Stimulated activated CD4-positive, alpha-beta T cell treated with anti-CD3 and anti-CD28 coated beads, TNF-alpha, amount 100 ng/mL, for 48 hours (primary cell): ENCODE measurements at regions not wholly inside any gene's neighbourhood (a gene's known extent, or its start where the extent isn't known, plus 50 kb on each side); places are given as distances from the start of the nearest gene placed in this dataset.
"Not testable (repeated sequence)": the region's sequence is repeated elsewhere in the genome, so short reads cannot be mapped to it uniquely, and the experiment has no call there.

Source experiments
- DNase-seq, 3 donors: peaks; one replicate each; pipeline ENCODE4 v3.0.0-alpha.2; 2020; ENCODE audit warnings: low read depth in 3 of 3

DNA sequence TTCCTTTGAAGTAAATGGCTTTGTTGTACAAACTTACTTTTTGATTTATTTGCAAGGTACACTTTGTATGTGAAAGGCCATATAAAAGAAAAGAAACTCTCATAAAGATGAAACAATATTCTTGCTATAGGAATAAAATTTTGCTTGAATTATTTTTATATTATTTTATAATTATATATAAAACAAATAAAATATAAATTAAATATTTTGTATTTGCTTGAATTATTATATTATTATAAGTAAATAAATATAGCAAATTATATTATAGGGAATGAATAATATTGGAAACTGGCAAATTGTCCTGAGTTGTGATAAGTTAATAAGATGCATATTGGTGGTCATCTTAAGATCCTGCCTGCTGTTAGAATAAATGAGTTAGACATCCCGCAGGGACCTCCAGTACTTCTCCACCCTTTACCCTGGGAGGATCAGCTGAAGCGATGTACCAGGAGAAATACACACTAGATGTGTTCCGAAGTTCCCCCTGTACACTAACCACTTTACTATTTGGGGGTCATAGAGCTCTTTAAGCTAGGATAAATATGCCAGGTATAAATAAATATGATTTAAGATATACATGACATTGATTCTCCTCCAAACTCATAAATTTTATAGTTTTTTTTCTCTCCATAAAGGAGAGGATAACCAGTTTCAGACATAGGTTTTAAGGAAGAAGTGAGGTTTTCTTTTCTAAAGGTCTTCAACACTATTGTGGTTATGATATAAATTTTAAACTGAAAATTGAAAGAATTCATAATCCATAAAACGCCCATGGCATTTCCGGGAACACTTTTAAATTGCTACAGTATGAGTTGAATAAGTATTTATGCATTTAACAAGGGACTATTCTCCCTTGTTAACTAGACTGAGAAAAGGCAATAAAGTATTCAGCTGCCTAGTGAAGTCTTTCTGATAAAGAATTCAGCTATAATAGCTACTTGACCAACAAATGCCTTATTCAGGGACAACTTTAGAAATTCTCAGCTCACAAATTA, 486.3 kb upstream of the MARCKS start:
- DNase-seq = no peak

GRCh38 chr6:113375466-113375865, 481.7 kb upstream of the MARCKS start:
- not testable (repeated sequence) for DNase-seq

DNA sequence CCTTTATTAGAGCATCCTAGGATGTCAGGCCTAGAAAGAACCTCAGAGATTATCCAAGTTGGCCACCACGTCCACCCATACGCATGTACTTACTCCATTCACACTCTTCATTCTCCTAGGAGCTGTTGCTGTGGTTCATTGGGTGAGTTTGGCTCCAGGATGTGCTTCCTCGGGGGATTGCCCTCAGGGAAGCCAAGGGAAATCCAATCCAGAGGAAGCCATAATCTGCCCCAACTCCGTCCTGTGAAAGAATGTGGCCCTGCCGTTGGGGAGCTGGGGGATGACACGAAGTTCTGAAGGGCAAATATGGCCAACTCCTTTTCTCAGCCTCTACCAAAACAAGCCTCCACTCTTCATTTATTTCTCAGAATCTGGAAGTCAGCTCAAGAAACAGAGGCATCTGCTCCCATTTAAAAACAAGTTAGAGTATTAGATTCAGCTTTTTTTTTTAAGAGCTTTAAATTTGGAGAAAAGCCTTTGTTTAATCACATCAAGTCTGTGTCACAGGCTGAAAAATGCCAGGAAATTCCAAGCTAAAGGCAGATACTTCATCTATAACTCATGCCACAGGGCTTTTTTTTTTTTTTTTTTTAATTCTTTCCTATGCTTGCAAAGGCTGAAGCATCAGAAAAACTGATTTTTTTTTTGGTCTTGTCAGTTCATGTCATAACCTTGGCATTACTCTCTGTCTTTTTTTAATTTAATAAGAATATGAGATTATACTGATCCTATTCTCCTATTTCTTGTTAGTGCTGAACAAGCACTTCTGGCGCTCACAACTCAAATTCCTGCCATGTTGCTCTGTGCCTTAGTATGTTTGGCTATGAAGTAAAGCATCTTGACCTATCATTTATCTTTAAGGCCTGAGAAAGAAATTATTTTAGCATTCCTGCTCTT, 480.9 kb upstream of the MARCKS start:
- DNase-seq = no peak

DNA sequence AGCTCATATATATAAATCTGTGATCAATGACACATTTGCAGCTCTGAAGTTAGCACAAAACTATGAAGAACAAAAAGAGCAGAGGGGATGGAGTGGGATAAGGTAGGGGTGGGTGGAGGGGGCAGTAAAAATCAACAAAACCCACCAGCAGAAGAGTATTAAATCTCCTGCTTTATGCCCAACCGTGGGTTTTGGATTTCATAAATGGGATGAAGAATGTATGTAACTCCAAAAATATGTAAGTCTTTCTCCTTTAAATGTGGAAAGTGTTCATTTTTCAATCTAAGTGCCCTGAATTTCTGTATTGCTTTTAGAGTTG, 480.3 kb upstream of the MARCKS start:
- DNase-seq = no peak

- no peak for DNase-seq
Observed at GRCh38 chr6:113377362-113377942, 479.7 kb upstream of the MARCKS start.

DNA sequence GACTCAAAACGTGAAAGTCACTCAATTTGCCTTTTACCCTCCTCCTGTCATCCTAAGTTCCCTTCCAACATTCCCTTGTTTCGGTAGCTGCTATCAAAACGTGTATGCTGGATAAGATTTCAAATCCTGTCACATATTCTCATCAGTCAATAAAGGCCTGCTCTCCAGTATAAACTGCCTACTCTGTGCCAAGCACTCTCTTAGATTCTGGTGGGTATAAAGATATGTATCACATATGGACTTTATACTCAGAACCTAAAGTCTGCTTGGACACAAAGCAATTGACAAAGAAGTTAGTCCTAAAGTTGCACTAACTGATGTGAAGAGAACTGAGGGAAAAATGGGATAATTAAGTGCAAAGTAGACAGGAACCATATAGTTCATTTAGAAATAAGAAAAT, 476.6 kb upstream of the MARCKS start:
- DNase-seq = no peak

DNA sequence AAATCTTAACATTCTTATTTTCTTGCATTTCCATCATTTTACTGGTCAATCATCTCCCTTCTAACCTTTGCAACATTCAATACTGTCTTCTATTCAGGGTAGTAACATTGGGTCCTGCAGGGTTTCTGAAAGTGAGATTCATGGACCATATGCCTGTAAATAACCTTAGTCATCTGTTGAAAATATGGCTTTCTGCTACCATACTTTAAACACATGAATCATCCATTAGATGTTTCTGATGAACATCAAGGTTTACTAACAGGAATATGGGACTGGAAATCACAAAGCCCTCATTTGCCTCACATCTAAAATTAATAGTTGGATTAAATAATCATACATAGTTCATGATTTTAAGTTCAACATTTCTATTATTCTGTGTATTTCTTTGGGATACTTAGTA, 475.9 kb upstream of the MARCKS start:
- no peak for DNase-seq

DNA sequence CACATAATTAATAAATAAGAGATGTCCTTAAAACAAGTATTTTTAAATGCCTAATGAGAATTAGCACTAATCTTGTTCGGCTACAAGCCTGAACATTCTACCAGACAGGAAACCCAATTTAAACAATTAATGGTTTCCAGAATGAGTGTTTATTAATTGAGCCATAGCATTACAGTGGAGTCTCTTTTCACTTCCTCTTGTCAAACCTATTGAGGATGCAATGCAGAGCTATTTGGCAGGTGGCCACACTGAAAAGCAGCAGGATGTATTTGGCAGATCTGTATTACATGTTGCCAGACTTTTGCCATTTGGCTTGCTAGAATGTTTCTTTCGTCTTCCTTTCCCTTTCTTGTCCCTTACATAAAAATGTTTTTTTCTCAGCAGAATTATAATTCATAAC, 475.2 kb upstream of the MARCKS start:
- DNase-seq = no peak

- DNase-seq = no peak
Observed at GRCh38 chr6:113383701-113384100, 473.4 kb upstream of the MARCKS start.

- no peak for DNase-seq
Observed at GRCh38 chr6:113385020-113385431, 472.1 kb upstream of the MARCKS start.

DNA sequence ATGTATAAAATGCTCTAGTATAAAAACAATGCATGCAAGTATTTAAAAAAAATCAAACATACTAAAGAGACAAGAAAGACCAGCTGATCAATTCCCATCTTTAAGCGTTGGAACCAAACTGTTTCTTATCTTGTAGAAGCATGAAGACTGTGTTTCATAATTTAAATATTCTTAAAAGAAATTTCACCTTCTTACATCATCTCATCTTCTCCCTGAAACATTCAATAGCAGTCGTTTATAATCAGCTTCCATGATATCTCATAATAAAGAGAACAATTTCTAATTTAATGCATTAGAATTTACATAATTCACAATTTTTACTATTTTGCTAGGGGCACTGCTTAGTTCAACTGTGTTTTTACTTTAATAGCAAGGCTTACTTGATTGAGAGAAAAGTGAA, 468.1 kb upstream of the MARCKS start:
- no peak for DNase-seq

- DNase-seq = no peak
Observed at GRCh38 chr6:113392551-113393055, 464.5 kb upstream of the MARCKS start.

GRCh38 chr6:113394216-113394615, 462.9 kb upstream of the MARCKS start:
- DNase-seq = no peak

DNA sequence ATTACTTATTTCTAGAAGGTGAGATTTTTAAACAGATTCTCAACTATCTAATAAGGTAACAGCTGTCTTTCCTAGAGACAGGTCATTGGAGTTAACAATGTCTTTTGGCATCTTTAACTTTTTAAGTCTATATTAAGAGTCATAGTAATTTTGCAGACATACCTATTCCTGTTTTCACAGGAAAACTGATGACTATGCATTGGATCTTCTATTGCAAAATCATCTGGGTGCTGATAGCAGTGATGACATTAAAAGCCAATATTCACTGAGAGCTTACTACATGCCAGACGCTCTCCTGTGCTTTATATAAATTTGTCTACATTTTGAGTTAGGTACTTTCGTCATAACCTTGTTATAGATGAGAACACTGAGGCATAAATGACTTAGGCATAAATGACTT, 462.4 kb upstream of the MARCKS start:
- no peak for DNase-seq

DNA sequence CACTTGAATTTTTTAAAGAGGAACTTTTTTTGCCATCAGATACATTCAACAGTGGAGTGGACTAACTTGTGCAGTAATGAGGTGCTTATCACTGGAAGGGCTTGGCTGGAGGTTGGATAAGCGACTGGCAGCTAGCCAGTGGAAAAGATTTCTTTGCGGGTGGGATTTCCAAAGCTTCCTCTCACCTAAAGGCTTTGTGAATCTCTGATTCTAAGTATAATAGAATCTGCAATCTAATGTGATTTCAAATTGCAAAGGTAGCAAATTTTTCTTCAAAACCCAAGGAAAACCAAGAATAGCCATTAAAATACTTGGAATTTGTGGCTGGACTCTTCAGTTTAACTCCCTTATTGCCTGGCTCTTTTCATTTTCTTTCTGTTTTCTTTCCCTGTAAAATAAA, 460.4 kb upstream of the MARCKS start:
- no peak for DNase-seq

GRCh38 chr6:113397236-113397635, 459.9 kb upstream of the MARCKS start:
- DNase-seq = no peak

DNA sequence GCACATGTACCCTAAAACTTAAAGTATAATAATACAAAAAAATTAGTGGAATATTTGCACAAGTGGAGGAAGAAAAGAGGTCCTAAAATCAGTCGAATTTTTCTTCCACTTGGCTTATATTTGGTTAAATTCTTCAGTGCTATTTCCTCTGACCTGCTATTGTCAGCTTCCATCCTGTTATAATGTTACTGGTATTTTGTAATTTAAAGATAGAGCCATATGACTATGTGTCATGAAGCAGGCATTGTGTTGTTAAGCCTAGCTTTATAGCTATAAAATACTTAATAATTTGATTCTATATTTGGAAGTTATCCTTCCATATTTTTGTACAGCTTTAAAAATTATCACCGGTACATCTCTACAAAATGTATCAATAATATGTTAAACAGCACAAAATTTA, 455.9 kb upstream of the MARCKS start:
- no peak for DNase-seq

GRCh38 chr6:113402544-113402943, 454.6 kb upstream of the MARCKS start:
- DNase-seq = no peak

- DNase-seq = no peak
Observed at GRCh38 chr6:113403966-113404595, 453.1 kb upstream of the MARCKS start.

DNA sequence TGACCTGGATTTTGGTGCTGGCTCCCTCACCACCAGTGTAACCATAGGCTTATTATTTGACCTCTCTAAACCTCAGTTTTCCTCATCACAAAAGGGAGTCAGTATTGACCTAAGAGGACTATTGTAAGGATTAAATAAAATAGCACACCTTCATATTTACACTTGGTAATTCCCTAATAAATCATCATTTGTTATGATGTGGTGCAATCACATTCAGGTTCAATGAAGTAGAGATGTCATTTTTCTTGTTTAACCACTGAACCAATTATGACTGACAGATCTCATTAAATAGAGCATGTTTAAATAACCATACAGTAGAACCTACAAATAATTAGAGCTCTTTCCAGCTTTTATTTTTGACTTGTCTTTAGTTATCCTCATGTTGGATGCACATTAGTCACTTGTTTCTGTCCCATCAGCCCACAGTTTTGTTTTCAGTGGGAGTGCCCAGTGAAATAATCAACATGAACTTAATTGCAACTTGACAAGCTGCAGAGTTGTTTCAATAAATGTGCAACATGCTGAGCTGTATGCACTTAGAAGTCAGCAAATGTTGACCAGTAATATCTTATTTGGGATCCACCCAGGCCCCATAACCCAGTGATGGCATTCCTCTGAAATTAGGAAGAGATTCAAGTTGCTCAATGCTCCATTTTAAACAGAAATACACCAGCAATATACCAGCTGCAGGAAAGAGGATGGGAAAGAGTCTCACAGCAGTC, 451.7 kb upstream of the MARCKS start:
- DNase-seq = no peak
